ENCODE measurements at regions not wholly inside any gene's neighbourhood (a gene's known extent, or its start where the extent isn't known, plus 50 kb on each side); places are given as distances from the start of the nearest gene placed in this dataset.

DNA sequence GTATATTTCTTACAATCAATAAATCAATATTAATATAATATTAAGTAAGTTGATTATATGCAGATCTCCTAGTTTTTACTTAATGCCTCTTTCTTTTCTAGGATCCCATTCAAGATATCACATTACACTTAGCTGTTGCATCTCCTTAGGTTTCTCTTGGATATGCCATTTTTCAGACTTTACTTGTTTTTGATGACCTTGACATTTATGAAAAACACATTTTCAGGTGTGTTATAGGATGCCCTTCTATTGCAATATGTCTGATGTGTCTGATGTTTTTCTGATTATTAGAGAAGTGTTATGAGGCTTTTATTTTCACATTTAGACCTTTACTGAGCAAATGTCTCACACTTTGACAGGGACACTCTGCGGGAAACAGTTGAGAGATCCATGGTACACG, 933.6 kb upstream of the CNTNAP5 start:
- TF ChIP-seq ELF4 (IDR thresholded peaks at IDR 0.05) (no peak), ZNF384 (IDR thresholded peaks at IDR 0.05) (no peak), L3MBTL2 (conservative IDR thresholded peaks at IDR 0.05) (no peak)
- ChIA-PET CTCF (no interaction called here), POLR2A (no interaction called here)
- DNase-seq (ENCODE audit: extremely low spot score) = no peak

DNA sequence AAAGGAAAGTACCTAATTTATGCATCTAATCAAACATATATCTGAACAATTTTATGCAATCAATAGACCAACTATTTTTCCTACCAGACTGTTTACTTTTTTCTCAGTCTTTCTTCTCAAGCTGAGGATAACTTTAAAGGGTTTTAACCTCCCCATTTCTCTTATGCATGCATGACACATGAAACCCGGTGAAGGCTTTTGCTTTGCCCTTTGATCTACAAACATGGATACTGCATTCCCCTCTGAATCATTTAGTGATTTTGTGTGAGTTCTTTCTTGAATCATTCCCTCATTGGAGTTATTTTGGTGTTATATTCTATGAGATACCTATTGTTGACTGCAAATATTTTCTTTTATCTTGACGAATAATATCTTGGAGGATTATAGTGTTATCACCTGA, 931.9 kb upstream of the CNTNAP5 start:
- ChIA-PET CTCF (no interaction called here), POLR2A (no interaction called here)
- no peak for DNase-seq (ENCODE audit: extremely low spot score)
- TF ChIP-seq FOXM1 (IDR thresholded peaks at IDR 0.05; ENCODE audit: borderline replicate concordance) (no peak), TARDBP (IDR thresholded peaks at IDR 0.05) (no peak), HDGF (IDR thresholded peaks at IDR 0.05; ENCODE audit: borderline replicate concordance) (no peak), SUZ12 (IDR thresholded peaks at IDR 0.05) (no peak), FOXA1 (IDR thresholded peaks at IDR 0.05) (no peak), LEF1 (IDR thresholded peaks at IDR 0.05; ENCODE audit: borderline replicate concordance) (no peak), NFRKB (IDR thresholded peaks at IDR 0.05) (no peak), BHLHE40 (IDR thresholded peaks at IDR 0.05; ENCODE audit: borderline replicate concordance) (no peak)
- TF ChIP-seq, protein P1, sequence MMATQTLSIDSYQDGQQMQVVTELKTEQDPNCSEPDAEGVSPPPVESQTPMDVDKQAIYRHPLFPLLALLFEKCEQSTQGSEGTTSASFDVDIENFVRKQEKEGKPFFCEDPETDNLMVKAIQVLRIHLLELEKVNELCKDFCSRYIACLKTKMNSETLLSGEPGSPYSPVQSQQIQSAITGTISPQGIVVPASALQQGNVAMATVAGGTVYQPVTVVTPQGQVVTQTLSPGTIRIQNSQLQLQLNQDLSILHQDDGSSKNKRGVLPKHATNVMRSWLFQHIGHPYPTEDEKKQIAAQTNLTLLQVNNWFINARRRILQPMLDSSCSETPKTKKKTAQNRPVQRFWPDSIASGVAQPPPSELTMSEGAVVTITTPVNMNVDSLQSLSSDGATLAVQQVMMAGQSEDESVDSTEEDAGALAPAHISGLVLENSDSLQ (IDR thresholded peaks at IDR 0.05) = no peak

DNA sequence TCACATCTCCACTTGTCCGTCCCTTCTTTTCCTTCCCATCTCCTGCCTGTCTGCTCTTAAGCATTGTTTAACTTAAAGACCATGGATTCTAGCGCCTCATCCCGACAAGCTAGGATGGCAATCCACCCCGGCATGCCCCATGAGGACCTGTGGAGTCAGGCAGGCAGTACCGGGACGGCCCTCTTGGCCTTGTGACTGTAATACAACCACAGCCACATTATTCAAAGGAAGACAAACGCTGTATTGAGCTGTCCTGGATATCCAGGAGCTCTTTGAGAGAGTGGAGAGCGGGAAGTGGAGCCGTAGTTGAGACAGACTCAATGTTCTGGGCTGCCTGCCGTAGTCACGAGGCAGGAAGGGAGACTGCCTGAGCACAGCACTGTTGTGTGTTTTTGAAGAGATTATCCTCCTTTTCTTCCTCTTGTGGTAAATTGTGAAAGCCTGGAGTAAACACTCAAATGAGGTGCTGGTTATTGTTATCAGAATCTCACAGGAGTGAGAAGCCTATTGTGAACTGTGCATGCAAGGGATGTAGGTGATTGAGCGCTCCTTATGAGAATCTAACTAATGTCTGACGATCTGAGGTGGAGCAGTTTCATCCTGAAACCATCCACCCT, 929.8 kb upstream of the CNTNAP5 start:
- ChIA-PET CTCF (no interaction called here), POLR2A (no interaction called here)
- TF ChIP-seq FOXK2 (IDR thresholded peaks at IDR 0.05) (no peak), FOXA1 (IDR thresholded peaks at IDR 0.05) (no peak), TARDBP (IDR thresholded peaks at IDR 0.05) (no peak), CTBP1 (IDR thresholded peaks at IDR 0.05; ENCODE audit: borderline replicate concordance) (no peak), SP1 (IDR thresholded peaks at IDR 0.05) (no peak), LEF1 (IDR thresholded peaks at IDR 0.05; ENCODE audit: borderline replicate concordance) (no peak), HDGF (IDR thresholded peaks at IDR 0.05; ENCODE audit: borderline replicate concordance) (no peak), ELF4 (IDR thresholded peaks at IDR 0.05) (no peak), ZNF384 (IDR thresholded peaks at IDR 0.05) (no peak), L3MBTL2 (conservative IDR thresholded peaks at IDR 0.05) (no peak), NFRKB (IDR thresholded peaks at IDR 0.05) (no peak), BHLHE40 (IDR thresholded peaks at IDR 0.05; ENCODE audit: borderline replicate concordance) (no peak), ARNT (IDR thresholded peaks at IDR 0.05) (no peak)
- no peak for DNase-seq (ENCODE audit: extremely low spot score)

DNA sequence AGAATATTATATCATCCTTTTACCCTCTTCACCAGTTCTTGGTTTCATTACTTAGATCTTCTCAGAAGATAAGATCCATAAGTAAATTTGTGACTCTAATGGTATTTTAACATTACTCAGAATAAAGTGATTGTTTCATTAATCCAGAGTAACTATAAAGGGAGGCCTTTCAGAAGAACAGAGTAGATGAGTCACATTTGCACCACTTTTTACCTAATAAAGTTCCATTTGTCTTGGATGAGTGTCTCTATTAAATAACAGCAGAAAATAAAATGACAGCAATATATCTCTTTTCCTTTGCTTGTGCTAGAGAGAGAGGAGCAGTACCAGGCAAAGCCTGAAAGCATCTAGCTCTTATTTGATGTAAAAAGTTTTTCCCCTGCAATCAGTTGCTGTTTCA, 926.5 kb upstream of the CNTNAP5 start:
- ChIA-PET POLR2A (no interaction called here), CTCF (no interaction called here)
- no peak for TF ChIP-seq SUZ12 (IDR thresholded peaks at IDR 0.05)
- TF ChIP-seq FOXA1 (IDR thresholded peaks at IDR 0.05) = no peak
- no peak for TF ChIP-seq FOXM1 (IDR thresholded peaks at IDR 0.05; ENCODE audit: borderline replicate concordance)
- no peak for TF ChIP-seq TARDBP (IDR thresholded peaks at IDR 0.05)
- no peak for TF ChIP-seq FOXK2 (IDR thresholded peaks at IDR 0.05)
- no peak for DNase-seq (ENCODE audit: extremely low spot score)

DNA sequence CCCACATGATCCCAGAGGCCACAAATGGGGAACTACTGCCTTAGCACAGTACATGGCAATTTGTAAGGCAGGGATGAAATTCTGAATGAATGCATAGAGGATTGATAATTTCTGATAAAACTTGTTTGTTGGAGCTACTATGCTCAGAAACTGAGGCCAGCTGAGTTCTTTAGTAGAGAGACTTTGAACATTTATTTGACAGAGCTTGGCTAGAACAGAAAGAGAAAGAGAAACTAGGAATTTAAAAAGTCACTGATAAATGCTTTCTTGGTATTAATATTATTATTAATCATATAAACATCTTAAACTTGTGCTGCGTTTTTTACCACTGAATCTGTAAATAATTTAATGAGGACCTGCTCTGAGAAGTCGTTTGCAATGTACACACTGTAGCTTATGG, 923.7 kb upstream of the CNTNAP5 start:
- no peak for TF ChIP-seq ZNF384 (IDR thresholded peaks at IDR 0.05)
- no peak for TF ChIP-seq NFRKB (IDR thresholded peaks at IDR 0.05)
- TF ChIP-seq FOXA1 (IDR thresholded peaks at IDR 0.05) = no peak
- TF ChIP-seq, protein P1 (IDR thresholded peaks at IDR 0.05) = no peak

DNA sequence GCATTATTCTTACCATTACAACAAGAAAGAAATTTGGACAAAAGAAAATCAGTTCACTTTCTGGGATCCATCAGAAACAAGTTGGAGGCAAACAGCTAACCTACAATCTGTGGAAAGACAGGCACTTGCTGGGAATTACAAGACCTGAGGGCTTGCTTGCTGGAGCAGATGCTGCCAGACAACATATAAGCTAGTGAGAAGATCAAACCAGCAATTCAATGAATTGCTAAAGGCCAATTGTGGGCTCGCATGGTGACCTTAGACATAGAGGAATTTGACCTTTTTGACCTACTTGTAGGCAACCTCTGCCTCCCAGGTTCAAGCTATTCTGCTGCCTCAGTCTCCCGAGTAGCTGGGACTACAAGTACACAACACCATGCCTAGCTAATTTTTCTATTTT, 921.2 kb upstream of the CNTNAP5 start:
- ChIA-PET CTCF (no interaction called here), POLR2A (no interaction called here)
- TF ChIP-seq L3MBTL2 (conservative IDR thresholded peaks at IDR 0.05) = no peak
- no peak for TF ChIP-seq ELF4 (IDR thresholded peaks at IDR 0.05)
- no peak for TF ChIP-seq NFRKB (IDR thresholded peaks at IDR 0.05)
- TF ChIP-seq BHLHE40 (IDR thresholded peaks at IDR 0.05; ENCODE audit: borderline replicate concordance) = no peak
- TF ChIP-seq SP1 (IDR thresholded peaks at IDR 0.05) = no peak
- no peak for TF ChIP-seq ZNF384 (IDR thresholded peaks at IDR 0.05)
- no peak for TF ChIP-seq LEF1 (IDR thresholded peaks at IDR 0.05; ENCODE audit: borderline replicate concordance)
- TF ChIP-seq SUZ12 (IDR thresholded peaks at IDR 0.05) = no peak
- TF ChIP-seq TARDBP (IDR thresholded peaks at IDR 0.05) = no peak
- no peak for TF ChIP-seq FOXK2 (IDR thresholded peaks at IDR 0.05)
- no peak for TF ChIP-seq HDGF (IDR thresholded peaks at IDR 0.05; ENCODE audit: borderline replicate concordance)
- no peak for TF ChIP-seq FOXM1 (IDR thresholded peaks at IDR 0.05; ENCODE audit: borderline replicate concordance)
- no peak for TF ChIP-seq CTBP1 (IDR thresholded peaks at IDR 0.05; ENCODE audit: borderline replicate concordance)
- TF ChIP-seq, protein P1 (IDR thresholded peaks at IDR 0.05) = no peak
- TF ChIP-seq ARNT (IDR thresholded peaks at IDR 0.05) = no peak
- no peak for TF ChIP-seq FOXA1 (IDR thresholded peaks at IDR 0.05)
- DNase-seq (ENCODE audit: extremely low spot score) = no peak

More for the DNA sequence above, 923.7 kb upstream of the CNTNAP5 start:
- CTCF ChIA-PET = no interaction called here
- DNase-seq (ENCODE audit: extremely low spot score) = no peak
- POLR2A ChIA-PET = no interaction called here

DNA sequence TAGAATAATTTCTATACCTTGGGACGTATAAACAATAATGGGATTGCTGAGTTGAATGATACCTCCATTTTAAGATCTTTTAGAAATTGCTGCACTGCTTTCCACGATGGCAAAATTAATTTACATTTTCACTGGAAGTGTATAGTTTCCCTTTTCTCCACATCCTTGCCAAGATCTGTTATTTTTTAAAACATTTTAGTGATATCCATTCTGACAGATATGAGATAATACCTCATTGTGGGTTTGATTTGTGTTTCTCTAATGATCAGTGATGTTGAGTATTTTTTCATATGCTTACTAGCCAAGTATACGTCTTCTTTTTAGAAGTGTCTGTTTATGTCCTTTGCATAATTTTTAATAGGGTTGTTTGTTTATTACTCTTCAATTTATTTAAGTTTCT, 908.5 kb upstream of the CNTNAP5 start:
- ChIA-PET POLR2A (no interaction called here), CTCF (no interaction called here)
- no peak for TF ChIP-seq BHLHE40 (IDR thresholded peaks at IDR 0.05; ENCODE audit: borderline replicate concordance)
- TF ChIP-seq FOXM1 (IDR thresholded peaks at IDR 0.05; ENCODE audit: borderline replicate concordance) = no peak
- TF ChIP-seq ARNT (IDR thresholded peaks at IDR 0.05) = no peak
- TF ChIP-seq FOXK2 (IDR thresholded peaks at IDR 0.05) = no peak
- no peak for TF ChIP-seq ZNF384 (IDR thresholded peaks at IDR 0.05)
- no peak for TF ChIP-seq HDGF (IDR thresholded peaks at IDR 0.05; ENCODE audit: borderline replicate concordance)
- TF ChIP-seq CTBP1 (IDR thresholded peaks at IDR 0.05; ENCODE audit: borderline replicate concordance) = no peak
- no peak for TF ChIP-seq SUZ12 (IDR thresholded peaks at IDR 0.05)
- TF ChIP-seq LEF1 (IDR thresholded peaks at IDR 0.05; ENCODE audit: borderline replicate concordance) = no peak
- no peak for TF ChIP-seq FOXA1 (IDR thresholded peaks at IDR 0.05)
- no peak for TF ChIP-seq ELF4 (IDR thresholded peaks at IDR 0.05)
- no peak for TF ChIP-seq SP1 (IDR thresholded peaks at IDR 0.05)
- TF ChIP-seq, protein P1 (IDR thresholded peaks at IDR 0.05) = no peak

More for the DNA sequence above, 908.5 kb upstream of the CNTNAP5 start:
- no peak for DNase-seq (ENCODE audit: extremely low spot score)

Data from HEK293T (cell line).